Kidney glomerular epithelial cell (primary cell): ENCODE measurements at regions not wholly inside any gene's neighbourhood (a gene's known extent, or its start where the extent isn't known, plus 50 kb on each side); places are given as distances from the start of the nearest gene placed in this dataset.
A peak's percentile ranks its signal among the peaks of the same experiment; 100 is the strongest.
"Not testable (repeated sequence)": the region's sequence is repeated elsewhere in the genome, so short reads cannot be mapped to it uniquely, and the experiment has no call there.

ENCODE experiments used
- DNase-seq: peaks from one replicate; lab custom pipeline; 2025; lab: John Stamatoyannopoulos, UW

GRCh38 chr13:30816736-30817135 is 81.4 kb downstream of the ALOX5AP start:
- DNase-seq, result no peak

DNA sequence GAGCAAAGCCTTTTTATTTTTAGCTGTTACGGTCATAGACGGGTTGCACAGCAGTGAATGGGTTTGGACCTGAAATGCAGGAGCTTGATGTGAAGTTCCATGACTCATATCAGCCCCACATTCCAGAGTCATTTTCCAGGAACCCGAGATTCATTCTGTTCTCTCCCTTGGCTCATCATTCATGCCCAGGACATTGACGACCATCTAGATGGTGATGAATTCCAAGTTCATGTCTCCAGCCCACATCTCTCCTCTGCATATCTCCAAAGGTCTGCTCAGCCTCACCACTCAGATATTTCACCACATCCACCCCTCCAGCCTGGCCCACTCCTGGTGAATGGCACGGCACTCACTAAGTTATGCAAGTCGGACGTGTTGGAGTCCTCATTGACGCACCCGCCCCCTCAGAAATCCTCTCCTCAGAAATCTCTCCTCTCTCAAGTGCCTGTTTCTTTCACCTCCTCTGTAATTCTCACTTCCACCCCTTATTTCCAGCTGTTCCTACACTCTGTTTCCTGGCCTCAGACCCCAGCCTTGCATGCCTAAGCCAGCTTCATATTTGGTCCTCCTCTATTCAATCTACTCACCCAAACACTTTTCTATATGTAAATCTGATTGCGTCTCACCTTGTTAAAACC is 83.1 kb downstream of the ALOX5AP start:
- DNase-seq, result peak; percentile 83

- DNase-seq, result peak; percentile 89
Observed at GRCh38 chr13:30819136-30819888, 84.0 kb downstream of the ALOX5AP start.

DNA sequence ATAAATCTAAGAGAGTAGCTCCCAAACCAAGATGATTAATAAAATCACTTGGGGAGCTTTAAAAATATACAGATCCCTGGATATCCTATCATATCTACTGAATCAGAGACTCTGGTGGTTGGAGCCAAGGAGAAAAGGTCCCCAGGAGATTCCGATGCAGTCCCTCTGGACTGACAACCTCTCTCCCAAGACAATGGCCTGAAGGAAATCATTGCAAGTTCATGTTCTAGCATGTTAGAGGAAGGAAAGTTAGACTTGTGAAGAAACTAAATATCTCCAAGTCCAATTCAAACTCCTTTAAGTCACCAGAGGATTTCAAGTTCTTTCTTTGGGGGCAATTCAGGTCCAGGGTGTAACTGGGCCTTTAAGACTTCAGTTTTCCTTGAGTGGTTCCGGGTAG is 84.7 kb upstream of the MEDAG start:
- DNase-seq, result no peak

DNA sequence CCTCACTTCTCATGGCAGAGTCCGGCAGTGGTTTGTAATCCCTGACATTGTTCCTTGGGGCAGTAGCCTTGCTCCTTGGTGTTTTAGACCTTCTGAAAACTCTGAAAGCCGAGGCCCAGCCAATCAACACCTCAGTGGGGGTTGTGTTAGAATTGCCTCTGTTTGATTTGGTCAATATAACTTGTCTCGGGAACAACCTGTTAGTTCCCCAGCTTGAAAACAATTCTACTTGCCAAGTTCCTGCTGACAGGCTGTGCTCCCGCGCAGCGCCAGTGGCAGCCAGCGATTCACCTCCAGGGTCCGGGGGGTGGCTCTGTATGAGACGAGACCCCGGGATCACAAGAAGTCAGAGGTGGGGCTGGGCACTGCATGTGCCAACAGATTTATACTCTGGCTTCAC is 81.4 kb upstream of the MEDAG start:
- DNase-seq, result no peak

DNA sequence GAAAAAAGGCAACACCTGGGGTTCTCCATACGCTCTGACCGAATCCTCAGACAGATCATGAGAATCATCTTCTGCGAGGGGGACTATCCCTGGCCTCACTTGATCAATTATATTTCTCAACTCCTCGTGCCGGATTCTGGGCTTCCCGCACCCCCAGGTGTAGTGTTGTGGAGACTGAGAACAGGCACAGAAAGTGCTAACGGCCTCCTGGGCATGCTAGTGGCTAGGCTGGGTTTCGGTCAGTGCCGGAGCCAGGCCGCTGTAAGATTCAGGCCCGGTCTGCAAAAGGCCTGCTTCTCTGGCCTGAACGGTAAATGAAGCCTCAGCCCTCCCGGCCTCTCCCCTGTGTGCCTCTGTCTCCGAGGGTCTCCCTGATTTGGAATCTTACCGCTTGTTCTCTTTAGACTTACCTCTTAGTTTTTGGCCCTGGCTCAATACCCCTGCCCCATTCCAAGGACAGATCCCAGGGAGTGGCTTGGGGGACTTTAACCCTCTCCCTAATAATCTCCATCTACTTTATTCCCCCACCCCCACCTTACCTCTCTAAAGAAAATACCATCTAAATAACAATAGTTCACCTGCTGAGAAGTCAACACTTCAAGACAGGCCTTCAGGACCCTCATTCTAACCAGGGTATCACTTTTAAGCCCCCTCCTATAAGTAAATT is 79.0 kb upstream of the MEDAG start:
- DNase-seq, result no peak

DNA sequence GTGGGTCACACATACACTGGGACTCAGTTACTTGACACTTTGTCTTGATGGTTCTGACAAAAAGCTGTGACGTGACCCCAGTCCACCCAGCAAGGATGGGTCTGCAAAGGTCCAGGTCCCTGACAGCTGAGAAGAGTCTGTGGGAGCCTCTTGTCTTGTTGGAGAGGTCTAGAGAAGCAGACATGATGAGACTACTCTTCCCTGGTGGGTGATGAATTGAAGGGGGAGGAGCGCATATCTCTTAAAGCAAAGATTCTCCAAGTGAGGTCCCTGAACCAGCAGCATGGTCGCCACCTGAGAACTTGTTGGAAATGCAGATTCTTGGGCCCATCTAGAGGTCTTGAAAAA is 78.5 kb upstream of the MEDAG start:
- no peak for DNase-seq

- DNase-seq, result peak; percentile 82
Observed at GRCh38 chr13:30829145-30829832, 76.8 kb upstream of the MEDAG start.

- DNase-seq, result no peak
Observed at GRCh38 chr13:30829833-30830637, 76.0 kb upstream of the MEDAG start.

DNA sequence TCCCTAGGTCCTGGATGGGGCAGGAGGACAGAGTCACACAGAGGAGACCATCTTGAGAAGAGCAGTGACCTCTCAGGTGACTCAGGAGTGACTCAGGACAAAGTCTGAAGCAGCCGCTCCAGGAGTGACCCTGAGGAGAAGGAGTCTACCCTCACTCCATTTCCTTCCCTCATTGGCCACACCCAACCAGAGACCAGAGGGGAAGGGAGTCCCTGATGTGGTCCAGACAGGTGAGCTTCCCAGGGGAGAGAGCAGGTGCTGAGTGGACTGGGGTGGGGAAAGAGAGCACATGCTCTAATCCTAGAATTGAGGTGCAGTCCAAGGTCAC is 75.5 kb upstream of the MEDAG start:
- DNase-seq, result no peak

- DNase-seq, result no peak
Observed at GRCh38 chr13:30831515-30831914, 74.6 kb upstream of the MEDAG start.

GRCh38 chr13:30832377-30832776 is 73.7 kb upstream of the MEDAG start:
- no peak for DNase-seq

- peak; percentile 84 for DNase-seq
Observed at GRCh38 chr13:30832845-30833332, 73.2 kb upstream of the MEDAG start.

DNA sequence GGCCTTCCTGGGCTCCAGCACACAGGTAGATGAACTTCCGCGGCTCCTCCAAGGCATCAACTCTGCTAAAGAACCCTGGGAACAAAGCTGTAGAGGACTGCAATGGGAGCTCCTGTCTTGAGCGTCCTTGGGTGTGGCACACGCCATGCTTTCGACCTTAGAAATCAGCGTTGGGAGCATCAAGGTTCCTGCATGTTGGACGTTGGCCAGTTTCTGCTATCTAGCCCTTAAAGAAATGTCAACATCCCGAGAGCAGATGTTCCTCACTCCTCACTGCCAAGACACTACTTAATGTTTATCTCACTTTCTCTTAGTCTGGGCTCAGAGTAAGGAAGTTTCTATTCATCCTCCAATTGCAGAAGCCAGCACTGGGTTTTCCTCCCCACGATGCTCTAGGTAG is 70.6 kb upstream of the MEDAG start:
- DNase-seq, result no peak

DNA sequence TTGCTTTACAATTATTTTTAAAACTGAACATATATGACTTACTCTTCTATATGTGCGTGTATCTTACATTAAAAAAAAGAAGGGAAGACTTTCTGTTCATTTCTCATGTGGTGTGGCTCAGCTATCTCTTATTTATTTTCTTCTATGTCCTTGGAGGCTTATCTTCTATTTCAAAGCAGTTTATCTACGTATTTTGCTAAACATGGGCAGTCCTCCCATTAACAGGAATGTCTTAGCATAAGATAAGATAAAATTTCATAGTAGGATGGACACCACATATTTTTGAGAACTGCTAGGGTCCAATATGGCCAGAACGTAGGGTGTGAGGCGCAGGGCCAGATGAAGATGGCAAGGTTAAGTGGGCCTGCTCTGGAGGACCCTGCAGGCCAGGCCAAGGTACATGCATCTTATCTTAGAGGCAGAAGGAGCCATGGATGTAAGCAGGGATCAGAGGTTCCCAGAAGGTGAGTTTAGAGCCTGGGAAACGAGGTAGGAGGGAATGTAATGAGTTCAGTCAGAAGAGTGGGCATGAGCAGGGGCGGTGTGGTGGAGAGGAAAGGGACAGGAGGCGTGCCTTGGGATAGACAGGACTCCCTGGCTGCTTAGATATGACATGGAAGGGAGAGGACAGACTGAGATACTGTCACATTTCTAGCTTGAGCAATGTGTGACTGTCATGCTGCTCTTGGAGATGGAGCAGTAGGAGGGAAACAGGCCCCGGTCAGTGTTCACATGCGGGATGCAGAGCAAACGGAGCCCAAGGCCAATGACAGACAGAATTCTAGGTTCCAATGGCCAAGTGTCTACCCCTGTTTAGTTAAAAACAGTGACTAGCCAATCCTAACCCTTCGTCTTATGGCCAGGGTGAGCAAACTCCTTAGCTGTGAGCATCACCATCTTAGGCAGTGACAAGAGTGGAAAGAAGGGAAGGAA is 68.6 kb upstream of the MEDAG start:
- no peak for DNase-seq

- not testable (repeated sequence) for DNase-seq
Observed at GRCh38 chr13:30839636-30840035, 66.4 kb upstream of the MEDAG start.

GRCh38 chr13:30840515-30840914 is 65.6 kb upstream of the MEDAG start:
- no peak for DNase-seq

GRCh38 chr13:30841154-30841553 is 64.9 kb upstream of the MEDAG start:
- peak; percentile 29 for DNase-seq

DNA sequence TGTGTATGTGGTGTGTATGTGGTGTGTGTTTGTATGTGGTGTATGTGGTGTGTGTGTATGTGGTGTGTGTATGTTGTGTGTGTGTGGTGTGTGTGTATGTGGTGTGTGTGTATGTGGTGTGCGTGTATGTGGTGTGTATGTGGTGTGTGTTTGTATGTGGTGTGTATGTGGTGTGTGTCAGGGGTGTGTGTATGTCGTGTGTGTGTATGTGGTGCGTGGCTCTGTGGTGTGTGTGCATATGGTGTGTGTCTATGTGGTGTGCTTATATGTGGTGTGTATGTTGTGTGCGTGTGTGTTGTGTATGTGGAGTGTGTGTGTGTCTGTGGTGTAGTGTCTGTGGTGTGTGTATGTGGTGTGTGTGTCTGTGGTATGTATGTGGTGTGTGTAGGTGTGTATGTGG is 62.5 kb upstream of the MEDAG start:
- no peak for DNase-seq

DNA sequence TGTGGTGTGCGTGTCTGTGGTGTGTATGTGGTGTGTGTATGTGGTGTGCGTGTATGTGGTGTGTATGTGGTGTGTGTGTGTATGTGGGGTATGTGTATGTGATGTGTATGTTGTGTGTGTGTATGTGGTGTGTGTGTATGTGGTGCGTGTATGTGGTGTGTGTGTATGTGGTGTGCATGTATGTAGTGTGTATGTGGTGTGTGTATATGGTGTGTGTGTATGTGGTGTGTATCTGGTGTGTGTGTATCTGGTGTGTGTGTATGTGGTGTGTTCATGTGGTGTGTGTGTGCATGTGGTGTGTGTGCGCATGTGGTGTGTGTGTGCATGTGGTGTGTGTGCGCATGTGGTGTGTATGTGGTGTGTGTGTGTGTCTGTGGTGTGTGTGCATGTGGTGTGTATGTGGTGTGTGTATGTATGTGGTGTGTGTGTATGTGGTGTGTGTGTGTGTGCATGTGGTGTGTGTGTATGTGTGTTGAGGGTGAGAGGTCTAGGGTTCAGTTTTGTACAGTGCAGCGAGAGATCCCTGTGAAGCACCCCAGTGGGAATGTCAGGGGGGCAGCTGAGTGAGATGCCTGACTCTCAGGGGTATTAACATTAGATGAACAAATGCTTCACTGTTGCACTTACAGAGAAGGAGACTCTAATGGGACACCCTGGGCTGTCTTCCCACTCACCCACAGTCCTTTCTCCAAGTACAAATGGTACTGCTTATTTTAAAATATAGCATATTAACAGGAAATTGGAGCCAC is 61.3 kb upstream of the MEDAG start:
- DNase-seq, result no peak
